ENCODE measurements at regions not wholly inside any gene's neighbourhood (a gene's known extent, or its start where the extent isn't known, plus 50 kb on each side); places are given as distances from the start of the nearest gene placed in this dataset.

DNA sequence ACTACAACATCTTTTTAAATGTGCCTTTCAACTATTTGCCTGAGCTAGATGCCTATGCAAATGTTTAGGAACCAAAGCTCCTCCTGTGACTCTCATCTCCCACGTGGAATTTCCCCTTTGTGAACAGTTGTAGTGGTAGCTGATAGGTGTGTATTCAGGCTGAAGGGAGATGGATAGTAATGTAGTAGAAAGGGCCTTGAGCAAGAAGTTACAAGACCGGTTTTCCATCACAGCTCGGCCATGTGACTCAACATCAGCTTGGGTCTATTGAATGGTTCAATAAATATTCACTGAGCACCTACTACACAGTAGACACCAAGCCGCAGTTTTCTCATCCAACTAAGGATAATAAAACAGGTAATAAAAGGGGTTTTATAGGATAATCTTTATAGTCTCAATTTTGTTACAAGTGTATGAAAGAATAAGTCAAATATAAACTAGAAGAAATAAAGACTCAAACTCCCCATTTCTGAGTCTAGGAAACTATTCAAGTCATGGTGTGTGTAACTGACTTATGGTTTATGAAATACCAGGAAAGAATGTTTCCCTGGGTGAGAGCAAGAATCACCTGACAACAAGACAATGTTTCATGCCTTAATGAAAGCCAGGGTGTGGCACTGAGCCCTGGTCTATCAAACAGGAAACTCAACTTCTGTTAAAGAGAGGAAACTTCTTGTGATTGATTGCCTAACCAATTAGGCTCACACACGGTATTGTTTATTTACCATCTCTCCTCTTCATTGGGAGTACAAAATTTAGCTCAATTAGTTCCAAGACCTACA lies 187.1 kb upstream of the SPEF2 start:
- no peak for DNase-seq (ENCODE audit: low read depth)

GRCh38 chr5:35420200-35420599 lies 189.9 kb upstream of the PRLR start:
- no peak for DNase-seq (ENCODE audit: low read depth)

DNA sequence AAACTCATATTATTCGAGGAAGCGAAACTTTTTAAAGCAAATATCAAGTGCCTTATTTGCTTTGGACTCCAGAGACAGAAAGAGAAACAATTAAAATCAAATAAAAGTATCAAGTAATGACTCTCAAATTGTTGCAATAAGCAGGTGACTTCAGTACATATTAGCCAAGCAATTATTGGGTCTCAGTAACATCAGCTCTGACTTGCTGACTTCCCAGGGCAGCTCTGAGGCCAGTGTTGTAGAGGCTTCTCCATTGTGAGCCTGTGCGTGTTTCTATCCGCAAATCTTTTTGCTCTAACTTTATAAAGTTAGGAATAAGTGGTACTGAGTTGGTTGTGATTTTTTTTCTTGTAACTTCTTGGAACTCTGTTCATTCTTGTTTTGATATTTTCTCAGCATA lies 186.8 kb upstream of the PRLR start:
- DNase-seq (ENCODE audit: low read depth) = no peak

DNA sequence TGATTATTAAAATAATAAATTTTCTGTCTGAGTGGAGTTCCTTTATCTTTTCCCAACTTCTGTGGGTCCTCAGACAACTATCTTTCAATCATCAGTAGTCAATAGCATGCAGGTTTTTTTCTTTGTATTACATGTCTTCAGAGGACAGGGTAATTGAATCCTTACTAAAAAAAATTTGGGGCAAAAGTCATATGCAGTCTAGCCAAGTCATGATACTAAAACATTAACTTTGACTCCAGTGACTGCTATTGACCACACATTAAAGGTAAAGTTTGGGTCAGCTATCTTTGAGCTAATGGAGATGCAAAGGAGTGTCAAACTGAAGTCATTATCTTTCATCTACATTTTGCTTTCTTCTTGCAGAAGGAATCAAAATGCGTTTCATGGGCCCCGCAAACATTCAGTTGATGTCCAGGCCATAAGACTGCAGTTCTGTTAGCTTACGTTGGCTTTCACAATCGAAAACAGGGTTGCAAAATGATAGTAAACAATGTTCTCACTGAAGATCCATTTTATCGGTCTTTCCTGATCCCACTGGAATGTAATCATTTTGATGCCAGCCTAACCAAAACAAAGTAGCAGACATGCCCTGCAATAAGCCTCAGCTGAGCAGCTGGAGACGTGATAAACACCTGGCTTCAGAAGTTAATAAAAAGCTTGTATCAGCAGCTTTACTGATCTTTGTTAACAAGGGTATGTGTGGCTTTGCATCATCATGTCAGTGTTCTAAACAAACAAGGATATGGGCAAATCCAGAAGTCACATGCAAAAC lies 186.1 kb upstream of the PRLR start:
- no peak for DNase-seq (ENCODE audit: low read depth)

DNA sequence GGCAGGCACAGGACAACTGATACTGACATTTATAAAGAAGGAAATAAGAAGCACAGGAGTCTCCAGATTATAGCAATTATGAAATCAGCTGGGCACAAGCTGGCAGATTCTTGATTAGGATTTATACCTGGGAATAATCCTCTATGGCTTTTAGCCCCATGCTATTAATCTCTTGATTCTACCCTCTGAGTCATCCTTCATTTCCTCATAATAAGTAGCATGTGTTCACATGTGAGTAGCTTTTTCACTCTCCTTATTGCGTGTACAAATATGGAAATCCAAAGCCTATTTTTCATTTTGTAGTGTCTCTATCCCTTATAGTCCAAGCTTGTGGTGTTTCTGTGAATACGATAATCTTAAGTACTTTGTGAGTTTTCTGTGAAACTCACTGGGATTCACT lies 185.0 kb upstream of the PRLR start:
- DNase-seq (ENCODE audit: low read depth) = no peak

- DNase-seq (ENCODE audit: low read depth) = no peak
Measured at GRCh38 chr5:35409361-35409760, 179.1 kb upstream of the PRLR start.

- no peak for DNase-seq (ENCODE audit: low read depth)
Measured at GRCh38 chr5:35408146-35408545, 177.9 kb upstream of the PRLR start.

- no peak for DNase-seq (ENCODE audit: low read depth)
Measured at GRCh38 chr5:35407697-35408096, 177.4 kb upstream of the PRLR start.

GRCh38 chr5:35405938-35406337 lies 175.7 kb upstream of the PRLR start:
- DNase-seq (ENCODE audit: low read depth) = no peak

GRCh38 chr5:35404701-35405100 lies 174.4 kb upstream of the PRLR start:
- peak; percentile 26 for DNase-seq (ENCODE audit: low read depth)

GRCh38 chr5:35393901-35394300 lies 163.6 kb upstream of the PRLR start:
- DNase-seq (ENCODE audit: low read depth) = no peak

- DNase-seq (ENCODE audit: low read depth) = no peak
Measured at GRCh38 chr5:35384658-35385057, 154.4 kb upstream of the PRLR start.

GRCh38 chr5:35383041-35383440 lies 152.8 kb upstream of the PRLR start:
- DNase-seq (ENCODE audit: low read depth) = no peak

GRCh38 chr5:35377653-35378052 lies 147.4 kb upstream of the PRLR start:
- DNase-seq (ENCODE audit: low read depth) = no peak

GRCh38 chr5:35374584-35374983 lies 144.3 kb upstream of the PRLR start:
- no peak for DNase-seq (ENCODE audit: low read depth)

DNA sequence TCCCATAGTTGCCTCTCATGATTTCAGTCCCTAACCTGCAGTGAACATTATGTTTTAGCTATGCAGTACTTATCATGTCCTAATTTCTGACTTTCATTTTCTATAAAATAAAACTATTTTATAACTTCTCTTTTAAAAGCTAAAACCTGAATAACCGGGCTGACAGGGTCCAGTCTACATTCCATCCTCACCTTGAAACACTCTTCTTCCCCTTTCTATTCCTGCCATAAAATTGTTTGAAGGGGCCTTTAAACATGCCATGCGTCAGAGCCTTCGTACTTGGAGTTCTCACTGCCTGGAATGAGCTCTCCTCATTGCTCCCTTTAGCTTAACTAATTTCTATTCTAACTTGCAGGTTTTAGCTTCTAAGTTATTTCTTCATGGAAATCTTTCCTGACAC lies 143.0 kb upstream of the PRLR start:
- no peak for DNase-seq (ENCODE audit: low read depth)

DNA sequence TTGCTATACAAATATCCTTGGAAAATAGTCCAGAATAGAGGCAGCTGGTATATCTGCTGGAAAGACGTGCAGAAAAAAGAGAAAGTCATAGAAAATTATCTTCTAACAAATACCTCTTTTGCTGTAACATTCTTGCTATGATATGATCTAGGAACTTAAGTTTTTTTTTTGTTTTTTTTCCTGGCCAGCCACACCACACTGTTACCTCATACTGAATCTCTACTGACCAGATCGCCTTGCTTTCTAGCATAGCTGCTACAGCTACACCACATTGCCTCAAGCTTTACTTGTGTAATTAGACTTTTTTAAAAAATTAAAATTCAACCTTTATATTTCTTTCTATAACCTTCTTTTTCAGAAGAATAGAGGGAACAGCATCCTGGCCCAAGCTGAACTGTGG lies 142.2 kb upstream of the PRLR start:
- no peak for DNase-seq (ENCODE audit: low read depth)

GRCh38 chr5:35371951-35372426 lies 141.7 kb upstream of the PRLR start:
- no peak for DNase-seq (ENCODE audit: low read depth)

- no peak for DNase-seq (ENCODE audit: low read depth)
Measured at GRCh38 chr5:35370871-35371270, 140.6 kb upstream of the PRLR start.

DNA sequence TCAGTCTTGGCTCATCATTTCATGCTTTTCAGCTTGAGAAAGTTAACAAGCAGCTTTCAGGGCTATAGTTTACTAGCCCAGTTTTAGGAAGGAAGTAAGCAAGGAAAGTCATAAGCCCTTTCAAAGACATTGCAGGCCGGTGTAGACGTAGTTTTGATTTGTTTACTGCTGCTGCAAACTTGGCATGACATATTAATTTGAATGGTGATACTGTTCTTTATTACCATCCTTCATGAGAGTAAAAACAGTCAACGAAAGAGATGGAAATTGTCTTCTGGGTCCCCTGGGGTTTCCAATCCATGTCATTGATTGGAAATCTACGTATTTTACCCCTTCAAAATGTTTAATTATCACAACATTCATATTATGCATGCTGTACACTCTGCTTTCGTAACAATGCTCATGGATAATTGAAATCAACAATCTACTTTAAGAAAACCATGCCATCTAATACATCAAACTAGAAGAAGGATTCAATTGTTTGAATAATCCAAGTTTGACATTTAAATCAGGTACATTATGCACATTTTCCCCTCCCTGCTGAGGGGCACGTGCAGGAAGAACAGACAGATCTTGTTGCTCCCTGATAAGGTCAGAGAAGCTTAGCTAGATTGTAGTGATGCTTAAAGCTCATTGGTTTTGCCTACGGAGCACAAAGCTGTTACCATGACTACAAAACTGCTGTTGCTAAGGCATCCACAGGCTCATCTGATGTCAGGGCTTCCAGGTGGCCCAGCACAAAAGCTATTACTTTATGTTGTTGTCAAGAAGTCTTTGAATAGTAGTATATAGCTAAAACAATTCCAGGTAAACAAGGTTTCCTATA lies 139.9 kb upstream of the PRLR start:
- DNase-seq (ENCODE audit: low read depth) = no peak

DNA sequence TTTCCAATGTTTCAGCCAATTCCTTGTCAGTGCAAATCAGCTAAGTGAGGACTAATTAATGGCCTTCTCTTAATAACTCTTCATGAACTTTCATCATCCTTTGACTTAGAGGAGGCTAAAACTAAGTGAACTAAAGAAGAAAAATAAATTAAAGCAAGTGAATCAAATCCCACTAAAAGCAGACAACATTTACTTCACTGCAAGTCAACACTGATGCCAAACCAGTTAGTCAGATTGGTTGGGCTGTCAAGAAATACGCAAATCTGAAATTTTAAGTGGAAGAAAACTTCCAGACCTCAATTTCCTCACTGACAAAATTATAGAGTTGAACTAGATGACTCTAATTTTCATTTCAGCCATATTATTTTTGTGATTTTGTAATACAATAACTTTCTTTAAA lies 137.2 kb upstream of the PRLR start:
- DNase-seq (ENCODE audit: low read depth) = no peak

GRCh38 chr5:35365758-35366157 lies 135.5 kb upstream of the PRLR start:
- no peak for DNase-seq (ENCODE audit: low read depth)

All from Daoy (cell line).